ENCODE measurements at regions not wholly inside any gene's neighbourhood (a gene's known extent, or its start where the extent isn't known, plus 50 kb on each side); places are given as distances from the start of the nearest gene placed in this dataset.

- Histone ChIP-seq H3K36me3 (no peaks in the 10 kb centered on the region), H3K27ac (no peak overlapping the region), H3K9me3 (no peaks in the 10 kb centered on the region), H3K27me3 (no peaks in the 10 kb centered on the region), H3K4me3 (no peak overlapping the region), H3K4me1 (no peaks in the 10 kb centered on the region)
- no peak for DNase-seq (ENCODE audit: extremely low spot score in 2 of 2)
- TF ChIP-seq CTCF (IDR thresholded peaks at IDR 0.05) (no peak), POLR2A (IDR thresholded peaks at IDR 0.05) (no peak), POLR2AphosphoS5 (IDR thresholded peaks at IDR 0.05; ENCODE audit: insufficient read depth in 1 of 2, low read depth in 1 of 2) (no peak)
- intact Hi-C loops (cut with DNase I) = loop anchor here (10.0 kb wide), 1 partner anchor 64 kb away; no protein-coding TSS in a partner anchor
Observed at GRCh38 chr18:60038731-60039130, 138.9 kb downstream of the PMAIP1 start.

DNA sequence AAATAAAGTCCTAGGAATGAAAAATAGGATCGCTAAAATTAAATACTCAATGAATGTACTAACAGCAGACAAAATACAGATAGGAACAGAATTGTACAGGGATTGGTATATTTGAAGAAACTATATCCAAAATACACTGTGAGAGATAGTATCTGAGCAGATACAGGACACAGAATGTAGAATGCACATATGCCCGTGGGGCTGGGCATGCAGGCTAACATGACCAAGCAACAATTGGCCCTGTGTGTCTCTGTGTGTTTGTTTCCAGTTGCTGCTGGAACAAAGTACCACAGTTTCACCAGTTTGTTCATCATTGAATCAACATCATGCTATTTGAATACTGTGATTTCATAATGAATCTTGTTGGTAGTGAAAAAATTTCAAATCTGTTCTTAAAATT, 127.6 kb downstream of the PMAIP1 start:
- no peaks in the 10 kb centered on the region for H3K36me3 ChIP-seq
- intact Hi-C loops (cut with DNase I) = no loop called here
- TF ChIP-seq POLR2A (IDR thresholded peaks at IDR 0.05) (no peak), CTCF (IDR thresholded peaks at IDR 0.05) (no peak), POLR2AphosphoS5 (IDR thresholded peaks at IDR 0.05; ENCODE audit: insufficient read depth in 1 of 2, low read depth in 1 of 2) (no peak)

GRCh38 chr18:60024857-60025256, 125.1 kb downstream of the PMAIP1 start:
- no peak for TF ChIP-seq CTCF (IDR thresholded peaks at IDR 0.05)
- no peak for TF ChIP-seq POLR2A (IDR thresholded peaks at IDR 0.05)
- no peak for TF ChIP-seq POLR2AphosphoS5 (IDR thresholded peaks at IDR 0.05; ENCODE audit: insufficient read depth in 1 of 2, low read depth in 1 of 2)
- intact Hi-C loops (cut with DNase I) = no loop called here
- Histone ChIP-seq H3K36me3 (no peaks in the 10 kb centered on the region), H3K9me3 (no peaks in the 10 kb centered on the region), H3K27ac (no peak overlapping the region), H3K4me1 (no peaks in the 10 kb centered on the region), H3K4me3 (no peak overlapping the region), H3K27me3 (no peaks in the 10 kb centered on the region)
- DNase-seq (ENCODE audit: extremely low spot score in 2 of 2) = no peak

More for the DNA sequence above, 127.6 kb downstream of the PMAIP1 start:
- Histone ChIP-seq H3K4me1 (no peaks in the 10 kb centered on the region), H3K4me3 (no peak overlapping the region), H3K27ac (no peak overlapping the region), H3K27me3 (no peaks in the 10 kb centered on the region), H3K9me3 (no peaks in the 10 kb centered on the region)
- no peak for DNase-seq (ENCODE audit: extremely low spot score in 2 of 2)

DNA sequence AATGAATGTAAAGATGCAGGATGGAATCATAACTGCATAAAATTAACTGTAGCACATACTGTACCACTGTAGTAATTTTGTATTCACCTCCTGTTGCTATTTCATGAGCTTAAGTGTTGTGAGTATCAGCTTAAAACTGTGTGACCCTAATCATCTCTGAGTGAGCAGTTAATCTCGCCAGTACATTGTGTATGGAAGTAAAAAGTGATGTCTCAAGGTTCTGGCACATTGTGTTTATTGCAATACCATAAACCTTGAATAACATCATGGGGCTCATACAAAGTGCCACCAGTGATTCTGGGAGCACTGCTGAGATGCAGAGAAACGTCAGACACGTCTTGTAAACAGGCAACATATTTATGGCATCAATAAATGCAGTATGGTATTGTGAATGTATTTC, 124.5 kb downstream of the PMAIP1 start:
- no peaks in the 10 kb centered on the region for H3K27me3 ChIP-seq
- H3K9me3 ChIP-seq = no peaks in the 10 kb centered on the region
- TF ChIP-seq POLR2AphosphoS5 (IDR thresholded peaks at IDR 0.05; ENCODE audit: insufficient read depth in 1 of 2, low read depth in 1 of 2) (no peak), POLR2A (IDR thresholded peaks at IDR 0.05) (no peak), CTCF (IDR thresholded peaks at IDR 0.05) (no peak)
- intact Hi-C loops (cut with DNase I) = no loop called here
- no peak overlapping the region for H3K4me3 ChIP-seq
- H3K27ac ChIP-seq = no peak overlapping the region
- no peak for DNase-seq (ENCODE audit: extremely low spot score in 2 of 2)
- no peaks in the 10 kb centered on the region for H3K4me1 ChIP-seq
- H3K36me3 ChIP-seq = no peaks in the 10 kb centered on the region

- TF ChIP-seq POLR2A (IDR thresholded peaks at IDR 0.05) (no peak), POLR2AphosphoS5 (IDR thresholded peaks at IDR 0.05; ENCODE audit: insufficient read depth in 1 of 2, low read depth in 1 of 2) (no peak), CTCF (IDR thresholded peaks at IDR 0.05) (no peak)
- DNase-seq (ENCODE audit: extremely low spot score in 2 of 2) = no peak
- H3K4me1 ChIP-seq = no peaks in the 10 kb centered on the region
- H3K4me3 ChIP-seq = no peak overlapping the region
- intact Hi-C loops (cut with DNase I) = no loop called here
- H3K27me3 ChIP-seq = no peaks in the 10 kb centered on the region
- no peak overlapping the region for H3K27ac ChIP-seq
- H3K9me3 ChIP-seq = no peaks in the 10 kb centered on the region
- no peaks in the 10 kb centered on the region for H3K36me3 ChIP-seq
Observed at GRCh38 chr18:60022671-60023276, 123.0 kb downstream of the PMAIP1 start.

All from vagina (tissue), 2 donors.